Cardiac septum (tissue), 1 donor: ENCODE measurements at regions not wholly inside any gene's neighbourhood (a gene's known extent, or its start where the extent isn't known, plus 50 kb on each side); places are given as distances from the start of the nearest gene placed in this dataset.

Experiments used
- DNase-seq: peaks from one replicate; pipeline ENCODE4 v3.0.0-alpha.2; 2020; ENCODE audit warnings: low spot score
- intact Hi-C: fragments of 100-400 bp; cut with DNase I; formaldehyde crosslinking; loops from one replicate; pipeline ENCODE4 v1.14.0; 2022
- donor health status: DM: no; HTN: no; CAD: no.

DNA sequence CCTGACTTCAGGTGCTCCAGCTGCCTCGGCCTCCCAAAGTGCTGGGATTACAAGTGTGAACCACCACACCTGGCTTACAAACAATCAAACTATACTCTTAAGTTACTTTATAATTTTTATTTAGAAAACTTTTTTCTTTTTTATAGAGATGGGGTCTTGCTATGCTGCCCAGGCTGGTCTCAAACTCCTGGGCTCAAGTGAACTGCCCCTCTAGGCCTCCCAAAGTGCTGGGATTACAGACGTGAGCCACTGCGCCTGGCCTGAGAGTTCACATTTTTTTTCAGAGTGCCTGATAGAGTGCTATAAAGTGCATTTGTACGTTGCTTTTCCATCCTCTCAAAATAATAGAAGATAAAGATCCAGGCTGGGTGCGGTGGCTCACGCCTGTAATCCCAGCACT lies 102.0 kb upstream of the TBL1XR1 start:
- intact Hi-C loops: loop anchor here (10.0 kb wide), 1 partner anchor 1086 kb away; no protein-coding TSS in a partner anchor
- no peak for DNase-seq

DNA sequence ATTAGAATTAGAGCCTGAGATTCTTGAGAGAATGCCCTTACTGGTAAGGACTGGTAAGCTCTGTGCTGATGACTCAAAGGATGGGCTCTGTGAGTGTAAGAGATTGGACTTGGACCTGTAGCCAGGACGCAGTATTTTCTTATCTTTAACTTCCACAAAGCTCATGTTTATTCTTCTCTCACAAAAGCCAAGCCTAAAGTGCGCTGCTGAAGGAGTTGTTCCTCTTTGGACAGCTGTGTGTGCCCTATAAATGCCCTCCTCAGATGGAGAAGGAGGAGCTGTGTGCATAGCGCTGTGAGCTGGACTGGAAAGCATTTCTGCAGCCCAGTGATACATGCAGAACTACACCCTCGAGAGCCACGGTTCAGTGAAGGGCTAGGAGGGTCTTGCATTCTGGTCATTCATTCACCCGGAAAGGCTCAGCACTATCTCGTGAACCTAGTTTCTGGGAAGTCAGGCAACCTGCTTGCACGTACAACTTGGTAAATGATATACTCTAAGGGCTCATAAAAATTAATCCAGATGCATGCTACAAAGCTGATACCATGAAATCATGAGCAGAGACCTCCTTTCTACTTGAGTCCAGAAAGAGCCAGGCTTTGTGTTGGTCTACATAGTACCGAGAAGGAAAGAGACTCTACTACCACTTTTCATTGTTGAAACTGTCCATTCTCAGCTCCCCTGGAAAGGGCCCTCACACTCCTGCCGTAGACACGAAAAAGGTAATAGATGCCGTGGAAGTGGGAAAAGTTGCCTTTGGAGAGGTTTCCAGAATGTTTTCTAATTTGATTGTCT lies 103.0 kb upstream of the TBL1XR1 start:
- intact Hi-C loops: no loop called here
- DNase-seq: no peak

DNA sequence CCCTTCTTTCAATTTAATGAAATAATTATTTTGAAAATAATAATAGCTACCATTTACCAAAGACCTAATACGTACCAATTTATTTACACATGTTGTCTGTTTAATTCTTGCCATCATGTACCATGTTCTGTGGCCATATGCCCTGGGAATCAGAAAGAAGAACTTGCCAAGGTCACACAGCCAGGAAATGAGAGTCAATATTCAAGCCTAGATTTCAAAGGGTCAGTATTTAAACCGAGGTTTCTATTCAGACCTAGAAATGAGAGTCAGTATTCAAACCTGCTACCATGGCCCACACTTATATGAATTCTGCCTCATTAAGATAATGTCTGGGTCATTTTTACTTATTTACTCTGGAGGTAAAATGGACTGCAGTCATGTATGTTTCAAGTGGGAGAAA lies 103.6 kb upstream of the TBL1XR1 start:
- intact Hi-C loops: no loop called here
- no peak for DNase-seq

DNA sequence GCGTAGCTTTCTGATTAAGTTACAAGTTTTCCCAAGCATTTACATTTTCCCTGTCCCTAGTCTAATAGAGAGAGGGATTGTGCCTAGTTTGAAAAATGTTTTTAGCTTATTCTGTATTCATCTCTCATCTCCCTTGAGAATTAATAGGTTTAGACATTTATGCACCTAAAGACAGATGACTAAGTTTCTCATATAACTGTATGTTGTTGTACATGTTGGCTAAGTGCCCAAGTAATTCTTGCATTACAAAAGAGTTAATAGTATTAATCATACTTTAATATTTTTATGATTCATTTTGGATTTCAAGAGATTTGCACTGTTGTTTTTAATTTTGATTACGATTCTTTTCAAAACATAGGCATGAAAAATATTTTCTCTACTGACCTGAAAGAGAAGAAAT lies 109.0 kb upstream of the TBL1XR1 start:
- no peak for DNase-seq
- intact Hi-C loops: no loop called here

DNA sequence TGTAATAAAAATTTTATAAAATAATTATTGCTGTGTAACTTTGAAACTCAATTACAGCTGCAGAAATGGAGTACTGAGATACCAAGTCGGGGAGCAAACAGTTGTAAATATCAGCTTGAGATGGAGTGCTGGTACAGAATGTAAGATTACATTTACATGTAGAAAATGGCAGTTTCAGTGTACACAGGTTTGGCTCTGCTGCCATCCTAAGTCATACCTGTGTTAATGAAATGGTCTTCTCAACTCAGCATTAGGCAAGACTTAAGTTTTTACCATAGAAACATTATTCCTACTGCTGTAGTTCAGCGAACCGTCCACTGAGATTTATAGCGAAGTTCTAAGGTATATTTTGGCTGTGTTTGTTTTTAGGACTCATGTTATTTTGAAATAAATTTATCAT lies 110.1 kb upstream of the TBL1XR1 start:
- DNase-seq: no peak
- intact Hi-C loops: no loop called here

DNA sequence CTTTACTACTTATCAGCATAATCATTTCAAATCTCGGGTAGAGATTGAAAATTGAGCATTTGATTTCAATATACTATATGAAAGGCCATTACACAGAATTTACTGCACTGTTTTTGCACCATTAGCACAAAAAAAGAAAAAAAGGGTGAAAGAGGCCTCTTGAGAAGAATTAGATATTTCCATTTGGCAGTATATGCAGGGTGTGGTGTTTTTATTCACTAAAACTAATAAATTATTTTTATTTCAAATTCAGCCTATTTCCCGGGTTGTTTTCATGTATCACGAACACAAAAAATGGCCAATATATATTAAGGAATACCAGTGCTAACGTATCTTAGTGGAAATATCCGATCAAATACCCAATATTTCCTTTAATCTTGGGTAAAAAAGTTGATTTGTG lies 110.5 kb upstream of the TBL1XR1 start:
- intact Hi-C loops: no loop called here
- DNase-seq: no peak

DNA sequence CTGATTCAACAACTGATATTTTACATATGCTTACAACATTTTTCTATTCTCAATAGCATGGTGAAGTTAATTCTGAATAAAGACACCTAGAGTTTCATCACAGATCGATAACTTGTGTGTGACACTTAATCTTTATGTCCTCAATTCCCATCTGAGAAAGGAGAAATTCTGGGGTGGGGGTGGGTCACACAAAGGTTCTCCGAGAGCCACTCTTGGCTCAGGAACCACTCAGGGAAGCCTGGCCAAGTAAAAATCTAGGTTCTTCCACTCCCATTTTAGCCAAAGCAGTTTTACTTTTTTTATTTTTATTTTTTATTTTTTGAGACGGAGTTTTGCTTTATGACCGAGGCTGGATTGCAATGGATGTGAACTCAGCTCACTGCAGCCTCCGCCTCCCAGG lies 111.0 kb upstream of the TBL1XR1 start:
- intact Hi-C loops: no loop called here
- DNase-seq: no peak

DNA sequence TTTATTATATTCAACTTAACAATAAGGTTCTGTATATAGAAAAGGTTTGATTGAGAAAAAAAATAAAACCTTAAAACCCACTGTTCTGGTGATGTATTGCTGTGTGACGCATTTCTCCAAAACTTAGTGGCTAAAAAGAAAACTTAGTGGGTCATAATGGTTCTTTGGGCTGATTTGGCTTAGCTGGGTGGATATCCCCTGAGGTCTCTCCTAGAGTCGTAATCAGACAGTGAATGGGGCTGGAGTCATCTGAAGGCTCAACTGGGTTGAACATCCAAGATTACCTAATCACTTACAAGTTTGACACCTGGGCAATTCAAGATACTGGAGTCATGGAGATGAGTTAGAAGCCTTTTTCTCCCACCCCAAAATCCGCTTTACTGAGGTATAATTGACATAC lies 111.6 kb upstream of the TBL1XR1 start:
- DNase-seq: no peak
- intact Hi-C loops: no loop called here

DNA sequence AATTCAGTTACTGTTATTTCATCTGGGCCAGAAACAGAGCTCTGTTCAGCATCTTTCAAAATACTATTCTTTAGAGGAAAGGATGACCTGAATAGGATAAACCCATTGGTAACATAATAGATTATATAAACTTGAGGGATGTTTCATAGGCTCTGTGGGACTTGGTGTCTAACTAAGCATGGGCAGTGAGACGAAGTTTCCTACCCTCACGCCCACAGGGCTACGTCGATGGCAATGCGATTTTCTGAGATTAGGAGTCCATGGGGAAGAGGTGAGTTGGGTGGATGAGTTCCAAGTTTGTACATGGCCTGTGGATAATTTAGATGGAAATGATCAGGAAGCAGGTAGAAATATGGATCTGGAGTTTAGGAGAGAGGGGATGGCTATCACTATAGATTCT lies 115.2 kb upstream of the TBL1XR1 start:
- no peak for DNase-seq
- intact Hi-C loops: no loop called here

DNA sequence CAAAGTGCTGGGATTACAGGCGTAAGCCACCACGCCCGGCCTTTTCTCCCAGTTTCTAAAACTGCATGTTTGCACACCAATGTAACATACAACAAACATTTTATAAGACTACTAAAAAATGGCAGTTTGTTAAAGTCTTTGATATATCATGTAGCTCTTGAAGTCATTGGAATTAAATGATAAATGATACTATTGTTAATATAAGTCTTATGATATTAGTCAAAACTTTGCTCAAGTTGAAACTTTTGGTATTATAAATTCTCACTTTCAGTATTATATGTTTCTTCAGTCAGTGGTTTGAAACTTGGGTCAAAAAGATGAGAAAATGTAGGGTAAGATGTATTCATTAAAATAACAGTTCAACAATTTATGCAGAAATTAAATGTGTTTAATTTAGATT lies 117.6 kb upstream of the TBL1XR1 start:
- DNase-seq: no peak
- intact Hi-C loops: no loop called here

DNA sequence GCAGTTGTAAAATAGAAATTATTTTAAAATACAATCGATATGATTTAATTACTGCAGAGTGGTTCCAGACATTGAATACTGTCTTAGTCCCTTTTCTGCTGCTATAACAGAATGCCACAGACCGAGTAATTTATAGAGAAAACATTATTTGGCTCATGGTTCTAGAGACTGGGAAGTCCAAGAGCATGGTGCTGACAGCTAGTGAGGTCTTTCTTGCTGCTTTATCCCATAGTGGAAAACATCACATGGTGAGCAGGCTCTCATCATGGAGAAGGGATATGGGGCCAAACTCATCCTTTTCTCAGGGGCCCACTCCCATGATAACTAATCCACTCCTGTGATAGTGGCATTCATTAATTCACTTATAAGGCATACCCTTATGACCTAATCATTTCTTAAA lies 120.0 kb upstream of the TBL1XR1 start:
- intact Hi-C loops: no loop called here
- DNase-seq: no peak

DNA sequence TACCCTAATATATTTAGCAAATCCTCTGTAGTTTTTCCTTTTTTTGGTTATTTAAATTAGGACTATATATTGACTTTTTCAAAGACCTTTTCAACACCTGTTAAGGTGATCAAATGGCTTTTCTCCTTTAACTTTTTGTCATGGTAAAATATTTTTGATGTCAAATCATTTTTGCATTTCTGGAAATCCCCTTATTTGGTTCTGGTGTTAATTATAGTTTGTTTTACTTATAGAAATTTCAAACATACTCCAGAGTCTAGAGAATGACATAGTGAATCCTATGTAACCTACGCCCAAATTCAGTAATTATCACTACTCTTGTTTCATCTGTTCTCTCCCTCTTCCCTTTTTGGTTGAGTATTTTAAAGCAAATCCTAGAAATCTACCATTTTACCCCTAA lies 121.3 kb upstream of the TBL1XR1 start:
- no peak for DNase-seq
- intact Hi-C loops: no loop called here

DNA sequence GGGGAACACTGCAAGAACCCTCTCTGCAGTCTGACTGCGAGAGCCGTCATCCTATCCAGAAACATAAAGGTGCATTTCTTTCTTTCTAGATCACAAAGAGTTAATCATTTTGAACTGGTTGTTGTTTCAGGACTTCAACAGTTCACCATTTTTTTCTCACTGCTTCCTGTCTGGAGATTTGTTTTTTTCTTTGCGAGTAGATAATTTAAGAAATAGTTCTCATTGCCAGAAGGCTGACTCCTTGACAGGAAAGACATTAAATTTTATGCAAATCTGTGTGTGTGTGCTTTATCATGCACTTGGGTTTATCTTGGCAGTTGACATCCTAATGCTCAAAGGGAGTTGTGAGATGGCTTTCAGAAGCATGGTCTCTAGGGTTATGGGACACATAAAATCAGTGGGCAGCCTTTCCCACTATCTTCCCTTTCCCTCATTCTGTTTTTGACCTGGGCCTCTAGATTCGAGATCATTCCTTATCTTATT lies 123.5 kb upstream of the TBL1XR1 start:
- intact Hi-C loops: no loop called here

DNA sequence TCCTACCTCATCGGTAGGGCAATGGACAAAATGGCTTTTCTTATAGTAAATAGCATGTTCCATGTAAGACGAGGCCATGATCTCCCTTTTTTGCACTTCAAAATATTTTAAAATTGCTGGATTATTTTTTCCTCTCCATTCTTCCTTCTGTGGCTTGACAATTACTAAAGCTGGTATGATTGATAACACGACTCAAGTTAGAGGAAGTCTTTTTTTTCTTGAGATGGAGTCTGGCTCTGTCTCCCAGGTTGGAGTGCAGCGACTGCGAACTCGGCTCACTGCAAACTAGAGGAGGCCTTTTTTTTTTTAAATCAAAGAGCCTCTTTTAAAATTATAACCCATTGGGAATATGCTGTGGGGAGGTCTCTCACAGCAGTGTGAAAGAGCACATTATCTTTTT lies 124.5 kb upstream of the TBL1XR1 start:
- intact Hi-C loops: no loop called here
- DNase-seq: no peak

More for the DNA sequence above, 123.5 kb upstream of the TBL1XR1 start:
- DNase-seq: no peak

DNA sequence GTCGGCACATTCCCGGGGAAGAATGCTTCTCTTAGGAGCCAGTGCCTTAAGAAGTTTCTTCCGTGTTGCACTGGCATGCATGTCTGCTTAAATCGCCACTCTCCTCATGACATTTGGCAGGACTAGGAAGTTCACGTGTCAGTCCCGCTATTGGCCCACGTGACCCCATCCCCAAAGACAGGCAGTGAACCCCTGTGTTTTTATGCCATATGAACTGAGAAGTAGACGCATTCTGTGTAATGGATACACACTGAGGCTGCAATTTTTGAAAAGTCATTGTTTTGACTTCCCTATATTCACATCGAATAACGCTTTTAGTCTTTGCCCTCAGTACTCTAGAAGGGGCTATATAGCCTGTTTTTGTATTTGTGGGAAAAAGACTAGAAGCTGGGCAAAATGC lies 125.6 kb upstream of the TBL1XR1 start:
- intact Hi-C loops: no loop called here
- no peak for DNase-seq

DNA sequence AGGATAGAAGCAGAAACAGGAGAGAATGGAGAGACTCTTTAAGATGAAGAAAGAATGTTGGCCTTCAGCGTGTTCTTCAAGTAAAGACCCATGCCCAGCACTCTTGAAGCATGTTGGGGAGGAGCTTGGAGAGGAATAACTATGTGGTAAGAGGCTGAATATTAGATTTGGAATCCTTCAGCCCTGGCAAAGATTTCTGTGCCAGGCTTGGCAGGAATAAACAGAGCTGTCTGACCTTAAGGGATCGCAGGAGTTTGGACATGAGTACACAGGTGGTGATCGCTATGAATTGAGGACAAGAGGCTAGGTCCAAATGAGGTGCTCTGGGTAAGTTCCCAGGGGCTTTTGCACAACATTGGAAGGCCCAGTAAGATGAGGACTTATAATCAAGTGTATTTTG lies 132.6 kb upstream of the TBL1XR1 start:
- intact Hi-C loops: no loop called here
- no peak for DNase-seq

DNA sequence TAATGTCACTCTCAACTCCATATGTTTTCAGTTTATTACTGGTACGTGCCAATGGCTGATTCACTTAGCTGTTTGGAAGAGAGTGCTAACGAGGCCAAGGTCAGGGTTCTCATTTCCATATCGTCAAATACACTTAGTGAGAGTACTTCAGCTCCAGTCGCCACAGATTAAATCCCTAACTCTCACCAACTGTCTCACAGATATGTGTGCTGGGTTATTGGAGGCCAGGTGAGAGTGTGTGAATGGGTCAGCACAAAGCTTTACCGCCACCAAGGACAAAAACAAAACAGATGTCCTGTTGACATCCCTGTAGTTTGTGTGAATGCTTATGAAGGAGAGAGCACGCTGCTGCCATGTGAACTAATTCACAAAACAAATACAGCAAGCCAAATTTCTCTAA lies 133.5 kb upstream of the TBL1XR1 start:
- DNase-seq: no peak
- intact Hi-C loops: no loop called here

DNA sequence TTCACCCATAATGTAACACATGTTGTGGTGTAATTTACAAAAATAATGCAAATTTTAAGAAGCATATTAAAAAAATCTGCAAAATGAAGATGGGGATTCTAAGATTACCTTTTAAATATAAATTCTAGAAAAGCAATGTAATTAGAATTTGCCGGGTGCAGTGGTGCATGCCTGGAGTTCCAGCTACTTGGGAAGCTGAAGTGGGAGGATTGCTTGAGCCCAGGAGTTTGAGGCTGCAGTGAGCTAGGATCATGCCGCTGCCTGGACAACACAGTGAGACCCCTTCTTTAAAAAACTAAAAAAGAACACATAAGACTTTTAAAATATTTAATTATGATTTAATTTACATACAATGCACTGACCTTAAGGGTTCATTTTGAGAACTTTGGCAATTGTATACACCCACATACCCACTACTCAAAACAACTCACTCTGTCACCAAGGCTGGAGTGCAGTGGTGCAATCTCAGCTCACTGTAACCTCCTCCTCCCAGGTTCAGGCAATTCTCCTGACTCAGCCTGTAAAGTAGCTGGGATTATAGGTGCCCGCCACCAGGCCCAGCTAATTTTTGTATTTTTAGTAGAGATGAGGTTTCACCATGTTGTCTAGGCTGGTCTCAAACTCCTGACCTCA lies 134.0 kb upstream of the TBL1XR1 start:
- intact Hi-C loops: no loop called here
- DNase-seq: no peak

DNA sequence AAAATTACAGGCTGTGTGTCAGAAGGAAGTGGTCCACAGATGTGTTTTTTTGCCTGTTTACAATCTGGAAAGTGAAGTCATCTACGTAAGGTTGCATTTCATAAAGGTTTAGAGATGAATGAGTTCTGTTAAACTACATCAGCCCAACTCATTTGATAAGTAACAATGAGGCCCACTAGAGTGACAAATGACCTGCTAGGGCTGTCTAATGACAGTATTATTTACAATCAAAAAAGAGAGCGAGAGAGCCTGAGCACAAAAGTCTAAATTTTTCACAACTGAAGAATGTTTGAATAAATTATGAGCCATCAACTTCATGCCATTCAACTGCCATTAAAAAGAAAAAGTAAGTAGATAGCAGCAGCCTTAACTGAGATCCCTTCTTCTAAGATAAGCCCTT lies 135.7 kb upstream of the TBL1XR1 start:
- intact Hi-C loops: no loop called here
- DNase-seq: no peak

DNA sequence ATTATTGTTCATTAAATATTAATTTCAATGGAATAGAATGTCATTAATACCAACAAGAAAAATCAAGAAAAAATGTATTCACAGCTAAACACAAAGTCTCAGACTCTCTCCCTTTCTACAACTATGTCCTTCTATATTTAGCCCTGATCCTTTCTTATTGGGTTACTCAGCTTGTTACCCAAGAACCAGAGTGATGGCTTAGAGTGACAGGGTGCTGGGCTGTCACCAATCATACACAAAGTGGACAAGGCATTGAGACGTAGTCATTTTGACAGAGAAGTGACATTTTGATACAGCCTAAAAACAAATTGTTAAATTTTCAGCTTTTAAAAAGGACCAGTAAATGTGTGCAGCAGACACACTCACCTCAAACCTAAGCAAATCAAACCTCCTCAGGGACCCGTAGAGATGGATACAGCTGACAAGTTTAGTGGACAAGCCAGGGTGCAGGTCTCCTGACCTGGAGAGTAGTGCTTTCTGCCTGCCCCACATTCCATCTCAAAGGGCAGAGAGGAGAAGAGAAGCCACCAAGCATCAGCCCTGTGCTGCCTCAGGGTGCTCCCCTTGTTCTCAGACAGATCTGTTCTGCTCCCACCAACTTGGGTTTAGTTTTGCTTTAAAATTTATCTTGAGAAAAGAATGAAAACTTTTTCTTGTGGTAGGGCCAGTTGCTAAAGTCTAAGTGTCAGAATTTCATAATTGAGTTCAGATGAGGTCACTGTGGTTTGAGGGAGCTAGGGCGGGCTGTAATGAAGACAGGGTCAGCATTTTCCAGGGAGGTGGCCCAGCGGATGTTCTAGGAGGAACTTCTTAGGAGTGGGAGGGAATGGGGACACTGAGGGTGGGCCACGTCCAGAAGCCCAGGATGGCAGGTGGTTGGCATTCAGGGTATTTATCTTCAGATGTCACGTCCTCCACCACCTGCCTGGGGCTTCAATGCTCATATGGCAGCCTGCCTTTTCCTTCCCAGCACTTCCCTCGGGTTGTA lies 136.5 kb upstream of the TBL1XR1 start:
- intact Hi-C loops: no loop called here
- DNase-seq: no peak
